ENCODE measurements at regions not wholly inside any gene's neighbourhood (a gene's known extent, or its start where the extent isn't known, plus 50 kb on each side); places are given as distances from the start of the nearest gene placed in this dataset.

- TF ChIP-seq EZH2phosphoT487 (IDR thresholded peaks at IDR 0.05; ENCODE audit: unreplicated experiment) (no peak), EZH2 (IDR thresholded peaks at IDR 0.05; ENCODE audit: low read depth, unreplicated experiment) (no peak), POLR2AphosphoS5 (IDR thresholded peaks at IDR 0.05; ENCODE audit: low read depth) (no peak), ZNF114 (CRISPR knock-in tag; IDR thresholded peaks at IDR 0.05) (no peak)
- TF ChIP-seq, protein P1, sequence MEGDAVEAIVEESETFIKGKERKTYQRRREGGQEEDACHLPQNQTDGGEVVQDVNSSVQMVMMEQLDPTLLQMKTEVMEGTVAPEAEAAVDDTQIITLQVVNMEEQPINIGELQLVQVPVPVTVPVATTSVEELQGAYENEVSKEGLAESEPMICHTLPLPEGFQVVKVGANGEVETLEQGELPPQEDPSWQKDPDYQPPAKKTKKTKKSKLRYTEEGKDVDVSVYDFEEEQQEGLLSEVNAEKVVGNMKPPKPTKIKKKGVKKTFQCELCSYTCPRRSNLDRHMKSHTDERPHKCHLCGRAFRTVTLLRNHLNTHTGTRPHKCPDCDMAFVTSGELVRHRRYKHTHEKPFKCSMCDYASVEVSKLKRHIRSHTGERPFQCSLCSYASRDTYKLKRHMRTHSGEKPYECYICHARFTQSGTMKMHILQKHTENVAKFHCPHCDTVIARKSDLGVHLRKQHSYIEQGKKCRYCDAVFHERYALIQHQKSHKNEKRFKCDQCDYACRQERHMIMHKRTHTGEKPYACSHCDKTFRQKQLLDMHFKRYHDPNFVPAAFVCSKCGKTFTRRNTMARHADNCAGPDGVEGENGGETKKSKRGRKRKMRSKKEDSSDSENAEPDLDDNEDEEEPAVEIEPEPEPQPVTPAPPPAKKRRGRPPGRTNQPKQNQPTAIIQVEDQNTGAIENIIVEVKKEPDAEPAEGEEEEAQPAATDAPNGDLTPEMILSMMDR (conservative IDR thresholded peaks at IDR 0.05; ENCODE audit: low read depth in 2 of 2) = no peak
- Histone ChIP-seq H3K4me3 (no peak overlapping the region), H3K9me2 (ENCODE audit: insufficient read depth) (peaks cover 3% of the 10 kb centered on the region; the same call in 1 of the 2 replicates), H3K4me1 (ENCODE audit: insufficient read depth) (0 out of 2 replicates have a peak, but pooled peaks cover 4% of the 10 kb centered on the region), H3K4me2 (no peak overlapping the region), H3K27ac (ENCODE audit: low read depth) (no peak overlapping the region), H3K36me3 (ENCODE audit: insufficient read depth) (no peaks in the 10 kb centered on the region), H3K79me2 (replicated peaks; ENCODE audit: insufficient read depth) (no peaks in the 10 kb centered on the region), H2AFZ (no peak overlapping the region), H3K27me3 (ENCODE audit: insufficient read depth) (no peaks in the 10 kb centered on the region), H3F3A (replicated peaks; ENCODE audit: low read depth) (no peaks in the 10 kb centered on the region), H4K20me1 (replicated peaks; ENCODE audit: insufficient read depth) (no peaks in the 10 kb centered on the region)
- Mint-ChIP-seq H3K27ac (no peak overlapping the region), H3K9me3 (no peaks in the 10 kb centered on the region), H3K4me1 (peaks cover 4% of the 10 kb centered on the region), H3K36me3 (ENCODE audit: low read depth) (no peaks in the 10 kb centered on the region), H3K27me3 (ENCODE audit: insufficient read depth, low read depth, poor library complexity) (no peaks in the 10 kb centered on the region), H3K4me3 (no peak overlapping the region)
- DNase-seq (ENCODE audit: low spot score) (no peak), ATAC-seq (no peak)
Measured at GRCh38 chr5:74279244-74279643, 361.3 kb downstream of the ENC1 start.

DNA sequence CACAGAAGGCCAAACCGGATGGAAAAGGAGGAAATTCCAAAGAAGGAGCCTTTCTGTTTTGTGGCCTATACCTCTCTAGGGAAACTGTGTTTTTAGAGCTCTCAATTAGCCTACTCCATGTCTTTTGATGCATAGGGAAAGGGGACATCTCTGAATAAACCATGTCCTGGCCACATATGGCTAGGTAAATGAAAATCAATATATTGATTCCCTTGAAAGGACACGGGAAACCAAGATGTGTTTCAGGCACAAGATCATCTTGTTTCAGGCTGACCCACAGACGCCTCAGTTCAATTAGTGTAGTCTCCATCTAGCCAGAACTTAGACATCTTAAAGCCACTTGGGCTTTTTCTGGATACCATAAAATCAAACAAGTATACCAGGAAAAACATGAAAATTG lies 363.1 kb downstream of the ENC1 start:
- no peak overlapping the region for H3K27ac ChIP-seq (ENCODE audit: low read depth)
- Mint-ChIP-seq H3K27me3 (ENCODE audit: insufficient read depth, low read depth, poor library complexity) (no peaks in the 10 kb centered on the region), H3K4me3 (no peak overlapping the region), H3K27ac (no peak overlapping the region), H3K9me3 (no peaks in the 10 kb centered on the region), H3K4me1 (peaks cover under 1% of the 10 kb centered on the region; the same call in 2 of the 3 replicates), H3K36me3 (ENCODE audit: low read depth) (no peaks in the 10 kb centered on the region)
- no peak overlapping the region for H3K4me2 ChIP-seq
- H3F3A ChIP-seq (replicated peaks; ENCODE audit: low read depth) = no peaks in the 10 kb centered on the region
- H3K9me2 ChIP-seq (ENCODE audit: insufficient read depth) = no peaks in the 10 kb centered on the region; the same call in 1 of the 2 replicates
- no peaks in the 10 kb centered on the region for H3K27me3 ChIP-seq (ENCODE audit: insufficient read depth)
- no peak for ATAC-seq
- TF ChIP-seq JUNB (IDR thresholded peaks at IDR 0.05; ENCODE audit: unreplicated experiment) = no peak
- no peak for TF ChIP-seq ZNF331 (CRISPR knock-in tag; IDR thresholded peaks at IDR 0.05; ENCODE audit: low read depth)
- H3K4me3 ChIP-seq = no peak overlapping the region
- H2AFZ ChIP-seq = no peak overlapping the region
- H4K20me1 ChIP-seq (replicated peaks; ENCODE audit: insufficient read depth) = no peaks in the 10 kb centered on the region
- no peaks in the 10 kb centered on the region for H3K4me1 ChIP-seq (ENCODE audit: insufficient read depth)
- DNase-seq (ENCODE audit: low spot score) = no peak
- H3K36me3 ChIP-seq (ENCODE audit: insufficient read depth) = no peaks in the 10 kb centered on the region
- no peaks in the 10 kb centered on the region for H3K79me2 ChIP-seq (replicated peaks; ENCODE audit: insufficient read depth)

- H2AFZ ChIP-seq = no peak overlapping the region
- 0 out of 2 replicates have a peak, but pooled peaks cover 3% of the 10 kb centered on the region for H3K4me1 ChIP-seq (ENCODE audit: insufficient read depth)
- no peak for DNase-seq (ENCODE audit: low spot score)
- no peaks in the 10 kb centered on the region for H3K27me3 ChIP-seq (ENCODE audit: insufficient read depth)
- H3K4me3 ChIP-seq = no peak overlapping the region
- no peaks in the 10 kb centered on the region; the same call in 1 of the 2 replicates for H3K9me2 ChIP-seq (ENCODE audit: insufficient read depth)
- H3F3A ChIP-seq (replicated peaks; ENCODE audit: low read depth) = no peaks in the 10 kb centered on the region
- Mint-ChIP-seq H3K4me3 (no peak overlapping the region), H3K9me3 (no peaks in the 10 kb centered on the region), H3K27me3 (ENCODE audit: insufficient read depth, low read depth, poor library complexity) (no peaks in the 10 kb centered on the region), H3K27ac (no peak overlapping the region), H3K4me1 (peaks cover 10% of the 10 kb centered on the region; the same call in 2 of the 3 replicates), H3K36me3 (ENCODE audit: low read depth) (no peaks in the 10 kb centered on the region)
- H3K36me3 ChIP-seq (ENCODE audit: insufficient read depth) = no peaks in the 10 kb centered on the region
- H3K79me2 ChIP-seq (replicated peaks; ENCODE audit: insufficient read depth) = no peaks in the 10 kb centered on the region
- H3K4me2 ChIP-seq = no peak overlapping the region
- no peaks in the 10 kb centered on the region for H4K20me1 ChIP-seq (replicated peaks; ENCODE audit: insufficient read depth)
- H3K27ac ChIP-seq (ENCODE audit: low read depth) = no peak overlapping the region
- ATAC-seq = no peak
- TF ChIP-seq JUNB (IDR thresholded peaks at IDR 0.05; ENCODE audit: unreplicated experiment) (no peak), POLR2AphosphoS5 (IDR thresholded peaks at IDR 0.05; ENCODE audit: low read depth) (no peak)
- TF ChIP-seq, protein P2, sequence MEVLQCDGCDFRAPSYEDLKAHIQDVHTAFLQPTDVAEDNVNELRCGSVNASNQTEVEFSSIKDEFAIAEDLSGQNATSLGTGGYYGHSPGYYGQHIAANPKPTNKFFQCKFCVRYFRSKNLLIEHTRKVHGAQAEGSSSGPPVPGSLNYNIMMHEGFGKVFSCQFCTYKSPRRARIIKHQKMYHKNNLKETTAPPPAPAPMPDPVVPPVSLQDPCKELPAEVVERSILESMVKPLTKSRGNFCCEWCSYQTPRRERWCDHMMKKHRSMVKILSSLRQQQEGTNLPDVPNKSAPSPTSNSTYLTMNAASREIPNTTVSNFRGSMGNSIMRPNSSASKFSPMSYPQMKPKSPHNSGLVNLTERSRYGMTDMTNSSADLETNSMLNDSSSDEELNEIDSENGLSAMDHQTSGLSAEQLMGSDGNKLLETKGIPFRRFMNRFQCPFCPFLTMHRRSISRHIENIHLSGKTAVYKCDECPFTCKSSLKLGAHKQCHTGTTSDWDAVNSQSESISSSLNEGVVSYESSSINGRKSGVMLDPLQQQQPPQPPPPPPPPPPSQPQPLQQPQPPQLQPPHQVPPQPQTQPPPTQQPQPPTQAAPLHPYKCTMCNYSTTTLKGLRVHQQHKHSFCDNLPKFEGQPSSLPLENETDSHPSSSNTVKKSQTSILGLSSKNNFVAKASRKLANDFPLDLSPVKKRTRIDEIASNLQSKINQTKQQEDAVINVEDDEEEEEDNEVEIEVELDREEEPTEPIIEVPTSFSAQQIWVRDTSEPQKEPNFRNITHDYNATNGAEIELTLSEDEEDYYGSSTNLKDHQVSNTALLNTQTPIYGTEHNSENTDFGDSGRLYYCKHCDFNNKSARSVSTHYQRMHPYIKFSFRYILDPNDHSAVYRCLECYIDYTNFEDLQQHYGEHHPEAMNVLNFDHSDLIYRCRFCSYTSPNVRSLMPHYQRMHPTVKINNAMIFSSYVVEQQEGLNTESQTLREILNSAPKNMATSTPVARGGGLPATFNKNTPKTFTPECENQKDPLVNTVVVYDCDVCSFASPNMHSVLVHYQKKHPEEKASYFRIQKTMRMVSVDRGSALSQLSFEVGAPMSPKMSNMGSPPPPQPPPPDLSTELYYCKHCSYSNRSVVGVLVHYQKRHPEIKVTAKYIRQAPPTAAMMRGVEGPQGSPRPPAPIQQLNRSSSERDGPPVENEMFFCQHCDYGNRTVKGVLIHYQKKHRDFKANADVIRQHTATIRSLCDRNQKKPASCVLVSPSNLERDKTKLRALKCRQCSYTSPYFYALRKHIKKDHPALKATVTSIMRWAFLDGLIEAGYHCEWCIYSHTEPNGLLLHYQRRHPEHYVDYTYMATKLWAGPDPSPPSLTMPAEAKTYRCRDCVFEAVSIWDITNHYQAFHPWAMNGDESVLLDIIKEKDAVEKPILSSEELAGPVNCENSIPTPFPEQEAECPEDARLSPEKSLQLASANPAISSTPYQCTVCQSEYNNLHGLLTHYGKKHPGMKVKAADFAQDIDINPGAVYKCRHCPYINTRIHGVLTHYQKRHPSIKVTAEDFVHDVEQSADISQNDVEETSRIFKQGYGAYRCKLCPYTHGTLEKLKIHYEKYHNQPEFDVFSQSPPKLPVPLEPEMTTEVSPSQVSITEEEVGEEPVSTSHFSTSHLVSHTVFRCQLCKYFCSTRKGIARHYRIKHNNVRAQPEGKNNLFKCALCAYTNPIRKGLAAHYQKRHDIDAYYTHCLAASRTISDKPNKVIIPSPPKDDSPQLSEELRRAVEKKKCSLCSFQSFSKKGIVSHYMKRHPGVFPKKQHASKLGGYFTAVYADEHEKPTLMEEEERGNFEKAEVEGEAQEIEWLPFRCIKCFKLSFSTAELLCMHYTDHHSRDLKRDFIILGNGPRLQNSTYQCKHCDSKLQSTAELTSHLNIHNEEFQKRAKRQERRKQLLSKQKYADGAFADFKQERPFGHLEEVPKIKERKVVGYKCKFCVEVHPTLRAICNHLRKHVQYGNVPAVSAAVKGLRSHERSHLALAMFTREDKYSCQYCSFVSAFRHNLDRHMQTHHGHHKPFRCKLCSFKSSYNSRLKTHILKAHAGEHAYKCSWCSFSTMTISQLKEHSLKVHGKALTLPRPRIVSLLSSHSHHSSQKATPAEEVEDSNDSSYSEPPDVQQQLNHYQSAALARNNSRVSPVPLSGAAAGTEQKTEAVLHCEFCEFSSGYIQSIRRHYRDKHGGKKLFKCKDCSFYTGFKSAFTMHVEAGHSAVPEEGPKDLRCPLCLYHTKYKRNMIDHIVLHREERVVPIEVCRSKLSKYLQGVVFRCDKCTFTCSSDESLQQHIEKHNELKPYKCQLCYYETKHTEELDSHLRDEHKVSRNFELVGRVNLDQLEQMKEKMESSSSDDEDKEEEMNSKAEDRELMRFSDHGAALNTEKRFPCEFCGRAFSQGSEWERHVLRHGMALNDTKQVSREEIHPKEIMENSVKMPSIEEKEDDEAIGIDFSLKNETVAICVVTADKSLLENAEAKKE (CRISPR knock-in tag; IDR thresholded peaks at IDR 0.05) = no peak
Measured at GRCh38 chr5:74275171-74275992, 365.1 kb downstream of the ENC1 start.

Measured in GM23338 (cell line).